ENCODE measurements at regions not wholly inside any gene's neighbourhood (a gene's known extent, or its start where the extent isn't known, plus 50 kb on each side); places are given as distances from the start of the nearest gene placed in this dataset.

GRCh38 chr4:71237641-71238040 is 101.2 kb upstream of the SLC4A4 start:
- TF ChIP-seq CTCF (IDR thresholded peaks at IDR 0.05) (no peak), POLR2A (IDR thresholded peaks at IDR 0.05) (no peak)
